Lower leg skin (tissue), 3 donors: ENCODE measurements at regions not wholly inside any gene's neighbourhood (a gene's known extent, or its start where the extent isn't known, plus 50 kb on each side); places are given as distances from the start of the nearest gene placed in this dataset.

ENCODE experiments used
- POLR2A ChIP-seq, 2 donors: fragments of 450-650 bp; IDR thresholded peaks; one replicate each; pipeline ENCODE4 v1.6.1; 2016 to 2017; ENCODE audit warnings: antibody characterized with exemption in 2 of 2, mild to moderate bottlenecking in 1 of 2, moderate library complexity in 1 of 2
- TF ChIP-seq, protein P1 (sequence below), 3 donors: fragments of 450-650 bp; IDR thresholded peaks; one replicate each; pipeline ENCODE4 v1.5.1; 2016; ENCODE audit warnings: antibody characterized with exemption in 3 of 3, mild to moderate bottlenecking in 3 of 3, moderate library complexity in 2 of 3

DNA sequence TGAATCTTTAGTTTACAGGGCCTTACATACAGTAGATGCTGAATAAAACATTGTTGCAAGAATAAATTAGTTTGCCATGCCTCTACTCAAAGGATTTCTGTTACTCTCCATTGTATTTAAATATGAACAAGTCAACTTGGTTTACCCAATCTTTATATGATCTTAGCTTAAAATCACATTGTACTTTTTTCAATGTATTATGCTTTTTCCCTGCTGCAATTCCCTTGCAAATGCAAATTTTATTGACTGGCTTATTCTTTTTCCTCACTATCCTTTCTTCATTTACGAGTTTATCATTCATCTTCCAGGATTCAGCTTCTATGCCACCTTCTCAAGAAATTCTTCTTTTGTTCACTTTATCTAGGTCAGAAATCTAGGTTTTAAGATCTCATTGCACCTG, 571.4 kb upstream of the ZNF804A start:
- TF ChIP-seq, protein P1, sequence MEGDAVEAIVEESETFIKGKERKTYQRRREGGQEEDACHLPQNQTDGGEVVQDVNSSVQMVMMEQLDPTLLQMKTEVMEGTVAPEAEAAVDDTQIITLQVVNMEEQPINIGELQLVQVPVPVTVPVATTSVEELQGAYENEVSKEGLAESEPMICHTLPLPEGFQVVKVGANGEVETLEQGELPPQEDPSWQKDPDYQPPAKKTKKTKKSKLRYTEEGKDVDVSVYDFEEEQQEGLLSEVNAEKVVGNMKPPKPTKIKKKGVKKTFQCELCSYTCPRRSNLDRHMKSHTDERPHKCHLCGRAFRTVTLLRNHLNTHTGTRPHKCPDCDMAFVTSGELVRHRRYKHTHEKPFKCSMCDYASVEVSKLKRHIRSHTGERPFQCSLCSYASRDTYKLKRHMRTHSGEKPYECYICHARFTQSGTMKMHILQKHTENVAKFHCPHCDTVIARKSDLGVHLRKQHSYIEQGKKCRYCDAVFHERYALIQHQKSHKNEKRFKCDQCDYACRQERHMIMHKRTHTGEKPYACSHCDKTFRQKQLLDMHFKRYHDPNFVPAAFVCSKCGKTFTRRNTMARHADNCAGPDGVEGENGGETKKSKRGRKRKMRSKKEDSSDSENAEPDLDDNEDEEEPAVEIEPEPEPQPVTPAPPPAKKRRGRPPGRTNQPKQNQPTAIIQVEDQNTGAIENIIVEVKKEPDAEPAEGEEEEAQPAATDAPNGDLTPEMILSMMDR (IDR thresholded peaks at IDR 0.05), result no peak
- no peak for TF ChIP-seq POLR2A (IDR thresholded peaks at IDR 0.05)
